Tongue (tissue), 1 donor: ENCODE measurements at regions not wholly inside any gene's neighbourhood (a gene's known extent, or its start where the extent isn't known, plus 50 kb on each side); places are given as distances from the start of the nearest gene placed in this dataset.
"Not testable (repeated sequence)": the region's sequence is repeated elsewhere in the genome, so short reads cannot be mapped to it uniquely, and the experiment has no call there.

Experiments used
- DNase-seq: peaks from one replicate; pipeline ENCODE4 v3.0.0-alpha.2; 2015

GRCh38 chr18:11511434-11512095, 97.8 kb upstream of the SLC35G4 start:
- DNase-seq: no peak

- DNase-seq: no peak
Observed at GRCh38 chr18:11506856-11507255, 102.5 kb upstream of the SLC35G4 start.

- no peak for DNase-seq
Observed at GRCh38 chr18:11505993-11506392, 103.4 kb upstream of the SLC35G4 start.

DNA sequence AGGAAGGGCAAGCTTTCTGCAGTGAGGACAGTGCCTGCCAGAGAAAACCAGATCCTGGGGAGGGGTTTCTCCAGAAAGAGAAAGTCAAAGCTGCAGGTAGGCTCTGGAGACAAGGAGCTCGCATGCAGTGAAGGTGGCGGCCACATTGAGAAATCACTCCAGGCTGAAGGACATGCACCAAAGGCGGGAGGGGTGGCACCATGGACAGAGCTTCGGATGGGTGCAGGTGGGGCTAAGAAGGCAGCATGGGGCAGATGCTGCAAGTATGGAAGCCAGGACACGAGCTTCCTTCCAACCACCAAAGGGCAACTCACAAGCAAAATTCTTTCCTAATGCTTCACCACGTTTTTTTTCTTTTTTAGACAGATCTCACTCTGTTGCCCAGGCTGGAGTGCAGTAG, 104.4 kb upstream of the SLC35G4 start:
- DNase-seq: no peak

DNA sequence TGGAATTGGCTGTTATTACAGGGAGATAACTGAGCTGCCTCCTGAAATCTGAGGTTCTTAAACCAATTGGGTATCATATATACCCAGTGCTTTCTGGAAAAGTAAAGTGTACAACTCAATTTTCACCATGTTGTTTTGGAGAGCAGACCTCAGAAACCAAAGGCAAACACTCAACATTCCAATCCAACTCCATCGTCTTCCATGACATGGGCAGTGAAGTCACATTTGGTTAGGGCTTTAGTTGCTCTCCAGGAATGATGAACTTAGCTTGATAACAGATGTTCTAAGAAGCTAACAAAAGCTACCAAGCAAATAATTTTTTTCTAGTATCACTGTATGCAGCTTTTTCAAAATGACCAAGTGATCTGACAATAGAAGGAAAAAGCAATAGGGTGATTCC, 107.0 kb upstream of the SLC35G4 start:
- DNase-seq: no peak

DNA sequence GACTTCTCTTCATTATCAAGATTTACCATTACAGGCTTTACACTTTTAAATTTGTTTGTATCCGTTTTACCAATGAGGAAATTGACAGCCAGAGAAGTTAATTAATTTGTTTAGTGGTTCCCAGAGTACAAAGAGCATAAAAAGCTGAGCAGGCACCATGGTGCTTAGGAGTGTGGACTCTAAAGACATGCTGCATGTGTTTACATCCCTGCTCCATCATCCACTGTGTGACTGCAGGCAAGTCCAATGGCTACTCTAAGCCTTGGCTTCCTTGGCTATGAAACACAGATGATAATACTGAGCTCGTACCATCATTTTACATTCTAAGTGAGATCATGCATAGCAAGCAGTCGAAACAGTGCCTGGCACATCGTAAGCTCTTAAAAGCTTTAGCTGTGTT, 108.0 kb upstream of the SLC35G4 start:
- no peak for DNase-seq

GRCh38 chr18:11500153-11501122, 109.0 kb upstream of the SLC35G4 start:
- DNase-seq: no peak

GRCh38 chr18:11498821-11499220, 110.6 kb upstream of the SLC35G4 start:
- no peak for DNase-seq

GRCh38 chr18:11497585-11497984, 111.8 kb upstream of the SLC35G4 start:
- no peak for DNase-seq

DNA sequence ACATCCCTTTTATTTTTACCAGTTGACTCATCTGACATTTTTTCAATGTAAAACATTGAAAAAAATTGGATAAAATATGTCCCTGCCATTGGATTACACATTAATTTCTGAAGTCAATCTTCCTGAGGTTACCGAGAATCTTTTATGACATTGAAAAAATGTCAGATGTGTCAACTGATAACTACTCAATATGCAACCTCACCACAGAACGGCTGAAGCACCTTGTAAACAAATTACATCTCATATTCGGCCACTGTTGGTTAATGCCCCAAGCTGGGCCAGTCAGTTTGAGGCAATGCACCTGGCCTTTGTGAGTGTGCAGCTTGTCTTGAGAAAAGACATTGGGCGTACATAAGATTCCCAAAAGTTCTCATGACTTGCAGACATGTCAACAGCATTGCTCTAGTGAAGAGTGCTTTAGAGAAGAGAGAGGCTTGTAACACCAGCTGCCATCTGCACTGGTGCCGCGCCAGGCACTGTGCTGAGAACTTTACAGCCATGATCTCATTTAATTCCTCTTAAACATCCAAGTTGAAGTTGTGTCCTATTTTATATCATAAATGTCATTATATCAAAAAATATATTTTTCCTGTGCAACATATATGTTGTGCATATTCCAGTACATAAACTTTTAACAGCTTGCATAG, 112.7 kb upstream of the SLC35G4 start:
- no peak for DNase-seq

GRCh38 chr18:11495441-11495840, 114.0 kb upstream of the SLC35G4 start:
- no peak for DNase-seq

GRCh38 chr18:11494107-11494506, 115.3 kb upstream of the SLC35G4 start:
- DNase-seq: no peak

- DNase-seq: peak; percentile 9
Observed at GRCh38 chr18:11489266-11489899, 120.0 kb upstream of the SLC35G4 start.

DNA sequence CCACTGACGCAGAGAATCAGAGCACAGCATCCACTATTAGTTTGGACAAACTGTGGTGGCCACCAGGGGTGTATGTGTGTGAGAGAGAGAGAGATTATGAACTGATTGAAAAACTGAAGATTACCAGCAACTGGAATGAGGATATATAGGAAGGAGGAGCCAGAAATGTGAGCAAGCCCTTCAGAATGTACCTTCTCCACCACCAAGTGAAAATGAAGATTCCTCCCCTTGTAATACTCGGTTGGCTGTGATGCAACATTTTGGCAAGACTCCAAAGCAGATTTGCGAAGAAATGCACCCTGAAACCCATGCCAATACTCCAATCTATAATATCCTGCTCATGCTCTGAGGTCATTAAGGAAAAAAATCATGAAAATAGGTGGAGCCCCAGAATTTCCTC, 121.2 kb upstream of the SLC35G4 start:
- no peak for DNase-seq

DNA sequence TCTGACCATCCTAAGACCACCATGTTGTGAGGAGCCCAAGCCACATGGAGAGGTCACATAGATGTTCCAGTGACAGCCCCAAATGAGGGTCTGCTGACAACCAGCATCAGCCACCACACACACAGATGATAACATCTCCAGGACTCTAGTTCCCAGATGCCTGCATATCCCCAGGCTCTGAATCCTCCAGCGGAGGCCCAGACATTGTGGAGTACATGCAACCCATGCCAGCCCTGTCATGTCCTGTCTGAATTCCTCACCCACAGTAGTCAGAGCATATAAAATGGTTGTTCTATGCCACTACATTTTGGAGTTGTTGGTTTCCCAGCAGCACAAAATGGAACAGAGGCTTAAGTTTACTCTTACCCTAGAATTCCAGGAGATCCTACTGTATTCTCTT, 122.0 kb upstream of the SLC35G4 start:
- no peak for DNase-seq

DNA sequence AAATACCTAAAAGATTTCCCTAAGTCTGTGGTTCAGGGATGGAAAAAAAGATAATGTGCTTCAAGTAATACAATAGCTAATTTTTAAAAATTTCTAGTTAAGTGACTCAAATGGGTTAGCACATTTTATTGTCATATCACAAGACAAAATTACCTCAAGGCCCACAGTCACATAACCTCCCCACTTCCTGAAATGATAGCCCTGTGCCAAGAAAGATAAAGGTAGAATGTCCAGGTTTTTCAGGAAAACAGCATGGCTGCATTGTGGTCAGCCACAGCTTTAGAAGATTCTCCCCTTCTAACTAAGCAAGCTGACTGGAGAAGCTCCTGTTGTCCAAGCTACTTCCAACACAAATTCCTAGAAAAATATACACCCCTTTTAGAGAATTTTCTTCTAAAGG, 127.1 kb upstream of the SLC35G4 start:
- DNase-seq: no peak

DNA sequence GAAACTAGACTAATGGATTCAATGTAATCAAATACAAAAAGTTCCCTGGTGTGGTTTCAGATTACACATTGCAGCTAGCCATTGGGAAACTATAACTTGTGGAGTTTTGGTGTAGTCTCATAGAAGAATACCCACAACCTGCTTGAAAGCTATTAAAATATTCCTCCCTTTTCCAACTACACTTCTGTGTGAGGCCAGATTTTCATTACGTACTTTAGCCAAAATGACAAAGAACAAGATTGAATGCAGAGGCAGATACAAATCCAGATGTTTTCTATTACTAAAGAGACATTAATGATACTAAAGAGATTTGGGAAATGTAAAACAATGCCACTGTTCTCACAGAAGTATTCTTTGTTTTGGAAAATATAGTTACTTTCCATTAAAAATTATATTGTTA, 128.7 kb upstream of the SLC35G4 start:
- DNase-seq: no peak

DNA sequence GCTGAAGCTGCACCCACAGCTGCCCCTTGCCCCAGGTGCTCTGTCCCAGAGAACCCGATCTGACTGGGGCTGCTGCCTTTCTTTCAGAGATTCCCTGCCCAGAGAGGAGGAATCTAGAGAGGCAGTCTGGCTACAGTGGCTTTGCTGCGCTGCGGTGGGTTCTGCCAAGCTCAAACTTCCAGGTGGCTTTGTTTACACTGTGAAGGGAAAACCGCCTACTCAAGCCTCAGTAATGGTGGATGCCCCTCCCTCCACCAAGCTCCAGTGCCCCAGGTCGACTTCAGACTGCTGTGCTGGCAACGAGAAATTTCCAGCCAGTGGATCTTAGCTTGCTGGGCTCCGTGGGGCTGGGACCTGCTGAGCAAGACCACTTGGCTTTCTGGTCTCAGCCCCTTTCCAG, 130.4 kb upstream of the SLC35G4 start:
- not testable (repeated sequence) for DNase-seq

DNA sequence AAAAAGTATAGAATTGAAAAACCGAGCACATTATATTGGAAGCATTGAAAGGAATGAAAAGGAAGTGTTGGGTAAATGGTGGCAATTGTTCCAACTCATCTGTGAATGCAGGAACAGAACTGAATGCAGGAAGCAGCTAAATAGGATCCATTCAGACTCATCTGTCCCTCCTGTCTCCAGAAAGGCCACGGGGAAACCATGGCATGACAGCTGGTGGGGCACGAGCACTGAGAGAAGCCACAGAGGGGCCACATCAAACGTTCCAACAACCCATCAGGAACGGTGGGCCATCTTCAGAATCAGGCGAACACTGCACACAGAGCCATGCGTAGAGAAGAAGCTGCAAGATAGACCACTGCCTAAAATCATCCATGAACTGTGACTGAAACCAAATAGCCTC, 138.5 kb upstream of the SLC35G4 start:
- no peak for DNase-seq

- no peak for DNase-seq
Observed at GRCh38 chr18:11468617-11469016, 140.8 kb upstream of the SLC35G4 start.

DNA sequence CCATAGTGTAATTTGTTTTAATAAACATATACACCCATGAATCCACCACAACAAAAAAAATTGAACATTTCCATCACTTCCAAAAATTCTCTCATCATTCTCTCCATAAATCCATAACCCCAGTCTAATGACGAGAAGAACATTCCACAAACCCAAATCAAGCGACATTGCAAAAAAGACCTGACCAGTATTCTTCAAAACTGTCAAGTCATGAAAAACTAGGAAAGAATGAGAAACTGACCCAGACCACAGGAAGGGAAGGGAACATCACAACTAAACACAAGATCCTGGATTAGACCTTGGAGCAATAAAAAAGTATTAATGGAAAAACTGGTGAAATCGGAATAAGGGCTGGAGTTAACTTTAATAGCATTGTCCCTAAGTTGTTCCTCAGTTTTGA, 141.3 kb upstream of the SLC35G4 start:
- DNase-seq: no peak

DNA sequence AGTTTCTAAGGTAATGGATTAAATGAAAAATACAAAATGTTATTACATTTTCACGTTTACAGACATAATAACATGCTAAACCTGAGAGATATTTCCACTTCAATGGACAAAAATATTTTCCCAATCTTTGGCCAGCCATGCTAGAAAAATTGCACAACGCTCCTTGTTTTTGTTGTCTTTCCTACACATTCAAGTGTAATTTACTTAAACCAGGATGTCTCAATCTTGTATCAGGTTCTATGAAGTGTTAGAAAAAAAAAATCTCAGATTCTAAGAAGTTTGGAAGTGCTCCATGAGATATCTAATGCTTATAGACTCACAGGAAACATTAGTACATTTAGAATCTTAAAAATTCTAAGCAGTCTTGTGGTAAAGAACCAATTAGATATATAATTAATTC, 141.8 kb upstream of the SLC35G4 start:
- DNase-seq: no peak

- DNase-seq: no peak
Observed at GRCh38 chr18:11464129-11464528, 145.3 kb upstream of the SLC35G4 start.
